ENCODE measurements at regions not wholly inside any gene's neighbourhood (a gene's known extent, or its start where the extent isn't known, plus 50 kb on each side); places are given as distances from the start of the nearest gene placed in this dataset.

DNA sequence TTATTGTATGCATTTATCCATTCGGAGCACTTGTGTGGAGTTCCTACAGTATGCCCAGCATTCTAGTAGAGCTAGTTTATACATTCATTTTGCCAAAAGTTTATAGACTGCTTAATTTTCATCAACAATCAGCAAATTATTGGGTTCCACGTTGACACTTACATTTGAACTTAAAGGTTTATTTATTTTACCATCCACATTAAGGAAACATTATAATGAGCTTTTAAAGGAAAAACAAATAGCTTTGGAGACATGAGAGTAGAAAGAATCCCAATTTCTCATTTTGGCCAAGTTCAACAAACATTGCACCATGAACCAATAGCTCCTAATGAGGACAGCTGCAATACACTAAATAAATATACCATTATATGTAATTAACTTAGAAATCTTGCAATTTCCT, 501.2 kb upstream of the SMIM21 start:
- TF ChIP-seq POLR2AphosphoS5 (IDR thresholded peaks at IDR 0.05), result no peak
- no peak for TF ChIP-seq CTCF (IDR thresholded peaks at IDR 0.05)
- no peak for TF ChIP-seq POLR2A (IDR thresholded peaks at IDR 0.05)

Data from suprapubic skin (tissue), 4 donors.